ENCODE measurements at regions not wholly inside any gene's neighbourhood (a gene's known extent, or its start where the extent isn't known, plus 50 kb on each side); places are given as distances from the start of the nearest gene placed in this dataset.
A peak's percentile ranks its signal among the peaks of the same experiment; 100 is the strongest.

- DNase-seq (ENCODE audit: low spot score): no peak
Measured at GRCh38 chr20:50273601-50274491, 83.2 kb downstream of the CEBPB start.

- no peak for DNase-seq (ENCODE audit: low spot score)
Measured at GRCh38 chr20:50274570-50275430, 84.2 kb downstream of the CEBPB start.

GRCh38 chr20:50276119-50277063, 85.8 kb downstream of the CEBPB start:
- DNase-seq (ENCODE audit: low spot score): no peak

GRCh38 chr20:50277064-50277415, 86.4 kb downstream of the CEBPB start:
- no peak for DNase-seq (ENCODE audit: low spot score)

- no peak for DNase-seq (ENCODE audit: low spot score)
Measured at GRCh38 chr20:50277460-50278376, 87.1 kb downstream of the CEBPB start.

GRCh38 chr20:50278377-50278683, 87.7 kb downstream of the CEBPB start:
- no peak for DNase-seq (ENCODE audit: low spot score)

GRCh38 chr20:50278684-50279531, 88.3 kb downstream of the CEBPB start:
- peak; percentile 80 for DNase-seq (ENCODE audit: low spot score)

- no peak for DNase-seq (ENCODE audit: low spot score)
Measured at GRCh38 chr20:50279988-50280850, 89.6 kb downstream of the CEBPB start.

GRCh38 chr20:50280851-50281655, 90.4 kb downstream of the CEBPB start:
- no peak for DNase-seq (ENCODE audit: low spot score)

- DNase-seq (ENCODE audit: low spot score): no peak
Measured at GRCh38 chr20:50281831-50282591, 91.4 kb downstream of the CEBPB start.

GRCh38 chr20:50282592-50283241, 92.1 kb downstream of the CEBPB start:
- peak; percentile 52 for DNase-seq (ENCODE audit: low spot score)

- DNase-seq (ENCODE audit: low spot score): no peak
Measured at GRCh38 chr20:50283370-50283769, 92.7 kb downstream of the CEBPB start.

- DNase-seq (ENCODE audit: low spot score): peak; percentile 91
Measured at GRCh38 chr20:50283922-50284810, 93.5 kb downstream of the CEBPB start.

GRCh38 chr20:50284811-50285375, 94.3 kb downstream of the CEBPB start:
- no peak for DNase-seq (ENCODE audit: low spot score)

Measured in HT-29 (cell line).